Fibroblast of peridontal ligament (primary cell): ENCODE measurements at regions not wholly inside any gene's neighbourhood (a gene's known extent, or its start where the extent isn't known, plus 50 kb on each side); places are given as distances from the start of the nearest gene placed in this dataset.
"Not testable (repeated sequence)": the region's sequence is repeated elsewhere in the genome, so short reads cannot be mapped to it uniquely, and the experiment has no call there.

ENCODE experiments used
- DNase-seq: peaks from one replicate; pipeline ENCODE4 v3.0.0-alpha.2; 2010; ENCODE audit errors: extremely low read depth

- no peak for DNase-seq
Measured at GRCh38 chr2:58512878-58513277, 271.8 kb upstream of the FANCL start.

- no peak for DNase-seq
Measured at GRCh38 chr2:58508006-58508405, 266.9 kb upstream of the FANCL start.

GRCh38 chr2:58503918-58504317, 262.8 kb upstream of the FANCL start:
- DNase-seq = no peak

- no peak for DNase-seq
Measured at GRCh38 chr2:58502931-58503330, 261.8 kb upstream of the FANCL start.

GRCh38 chr2:58501371-58502160, 260.4 kb upstream of the FANCL start:
- DNase-seq = no peak

- no peak for DNase-seq
Measured at GRCh38 chr2:58497168-58497567, 256.0 kb upstream of the FANCL start.

- no peak for DNase-seq
Measured at GRCh38 chr2:58495806-58496205, 254.7 kb upstream of the FANCL start.

- no peak for DNase-seq
Measured at GRCh38 chr2:58494071-58494501, 253.0 kb upstream of the FANCL start.

- no peak for DNase-seq
Measured at GRCh38 chr2:58484629-58485028, 243.5 kb upstream of the FANCL start.

- peak; percentile 5 for DNase-seq
Measured at GRCh38 chr2:58484221-58484620, 243.1 kb upstream of the FANCL start.

GRCh38 chr2:58483307-58483706, 242.2 kb upstream of the FANCL start:
- DNase-seq = no peak

GRCh38 chr2:58481670-58482069, 240.5 kb upstream of the FANCL start:
- no peak for DNase-seq

- no peak for DNase-seq
Measured at GRCh38 chr2:58480141-58480540, 239.0 kb upstream of the FANCL start.

- no peak for DNase-seq
Measured at GRCh38 chr2:58479535-58480140, 238.5 kb upstream of the FANCL start.

- no peak for DNase-seq
Measured at GRCh38 chr2:58476556-58476955, 235.4 kb upstream of the FANCL start.

GRCh38 chr2:58475756-58476155, 234.6 kb upstream of the FANCL start:
- no peak for DNase-seq

GRCh38 chr2:58473165-58473564, 232.0 kb upstream of the FANCL start:
- DNase-seq = no peak

- no peak for DNase-seq
Measured at GRCh38 chr2:58466804-58467203, 225.7 kb upstream of the FANCL start.

GRCh38 chr2:58466021-58466420, 224.9 kb upstream of the FANCL start:
- DNase-seq = not testable (repeated sequence)

- DNase-seq = no peak
Measured at GRCh38 chr2:58460670-58461069, 219.5 kb upstream of the FANCL start.

- no peak for DNase-seq
Measured at GRCh38 chr2:58449286-58450010, 208.3 kb upstream of the FANCL start.

- DNase-seq = no peak
Measured at GRCh38 chr2:58448845-58449244, 207.7 kb upstream of the FANCL start.

- peak; percentile 74 for DNase-seq
Measured at GRCh38 chr2:58448065-58448507, 207.0 kb upstream of the FANCL start.
